GM21526 (cell line): ENCODE measurements at regions not wholly inside any gene's neighbourhood (a gene's known extent, or its start where the extent isn't known, plus 50 kb on each side); places are given as distances from the start of the nearest gene placed in this dataset.

ENCODE experiments used
- ATAC-seq: cut with Tn5 transposase; IDR thresholded peaks from one replicate; pipeline ENCODE4 v1.9.1; 2021; ENCODE audit warnings: moderate library complexity; ENCODE audit not compliant: unreplicated experiment, low FRiP score

DNA sequence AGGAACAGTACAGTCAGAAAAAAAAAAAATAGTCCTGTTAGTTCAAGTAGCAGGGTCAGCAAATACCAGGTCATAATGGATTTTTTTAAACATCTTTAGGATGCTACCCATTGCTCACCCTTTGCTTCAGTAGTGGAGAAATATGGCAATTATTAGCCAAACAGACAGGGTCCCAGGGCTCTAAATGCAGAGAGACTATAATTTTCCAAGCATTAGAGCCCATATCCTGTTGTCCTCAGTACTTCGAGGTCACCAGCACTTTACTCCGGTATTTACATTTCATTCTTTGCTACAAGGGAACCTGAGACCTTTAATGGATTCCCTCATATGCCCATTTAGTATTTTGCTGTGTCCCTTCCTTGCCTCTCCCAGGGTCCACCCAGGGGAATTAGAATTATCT lies 1562.9 kb upstream of the TENM3 start:
- ATAC-seq = no peak

DNA sequence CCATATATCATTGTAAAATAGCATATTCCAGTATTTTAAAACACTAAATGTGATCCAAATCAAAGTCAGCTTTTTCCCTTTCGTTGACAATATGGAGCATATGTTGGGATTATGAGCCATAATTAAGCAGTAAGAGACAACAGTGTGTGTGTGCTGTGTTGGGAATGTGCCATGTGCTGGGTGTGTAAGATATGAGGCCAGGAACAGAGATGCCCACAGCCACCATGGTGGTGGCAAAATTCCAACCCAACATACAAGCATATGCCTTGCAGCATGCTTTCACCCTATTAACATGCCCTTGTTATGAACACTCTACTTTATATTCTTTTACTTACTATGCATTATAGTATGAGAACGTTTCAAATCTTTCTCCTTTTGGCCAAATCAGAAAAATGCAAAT lies 1560.4 kb upstream of the TENM3 start:
- ATAC-seq = no peak

DNA sequence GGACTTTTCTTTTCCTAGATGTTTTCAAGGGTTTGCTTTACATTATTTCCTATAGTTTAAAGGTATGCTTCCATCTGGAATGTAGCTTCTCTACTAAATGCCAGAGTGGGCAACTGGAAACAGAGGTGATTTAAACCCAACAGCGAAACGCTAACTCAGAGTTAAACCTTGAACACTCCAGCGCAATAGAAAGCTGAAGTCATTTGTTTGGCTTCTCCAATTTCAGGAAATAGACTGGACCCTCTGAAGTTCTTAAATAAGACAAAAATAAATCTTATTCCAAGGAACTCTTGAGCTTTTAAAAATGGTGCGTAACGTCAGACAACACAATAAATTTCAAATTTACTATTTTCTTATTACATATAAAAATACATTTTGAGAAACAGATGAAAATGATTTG lies 1560.0 kb upstream of the TENM3 start:
- no peak for ATAC-seq

DNA sequence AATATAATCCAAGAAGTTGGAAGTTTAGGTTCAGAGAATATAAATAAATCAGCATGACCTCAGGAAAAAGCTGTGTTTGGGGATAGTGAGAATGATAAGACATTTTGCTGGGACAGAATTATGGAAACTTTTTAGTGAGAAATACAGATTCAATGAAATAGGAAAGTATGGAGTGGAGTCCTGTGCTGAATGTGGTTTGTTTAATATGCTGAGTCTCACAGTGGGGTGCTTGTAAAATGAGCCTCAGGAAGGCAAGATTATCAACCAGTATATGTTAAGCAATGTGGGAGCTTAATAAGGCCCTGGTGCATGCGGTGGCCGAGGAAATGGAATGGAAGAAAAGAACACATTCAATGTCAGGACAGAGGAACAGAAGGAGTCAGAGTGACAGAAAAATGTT lies 1554.7 kb upstream of the TENM3 start:
- no peak for ATAC-seq

DNA sequence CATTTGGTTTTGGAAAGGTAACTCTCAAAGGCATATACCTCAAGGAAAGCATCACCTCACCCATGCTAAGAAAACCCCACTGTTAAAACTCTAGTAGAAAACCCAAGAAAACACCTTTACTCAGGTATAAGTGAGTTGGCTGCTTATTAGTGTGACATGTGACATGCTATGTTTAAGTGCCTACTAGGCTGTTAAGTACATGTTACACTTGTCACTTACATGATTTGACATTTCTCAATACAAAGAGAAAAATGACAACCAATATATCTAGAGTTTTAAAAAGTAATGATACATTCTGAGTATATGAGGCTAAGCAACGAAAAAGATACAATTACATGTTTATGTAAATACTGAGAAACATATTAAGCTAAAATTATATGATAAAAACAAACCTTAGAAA lies 1548.3 kb upstream of the TENM3 start:
- ATAC-seq = no peak

DNA sequence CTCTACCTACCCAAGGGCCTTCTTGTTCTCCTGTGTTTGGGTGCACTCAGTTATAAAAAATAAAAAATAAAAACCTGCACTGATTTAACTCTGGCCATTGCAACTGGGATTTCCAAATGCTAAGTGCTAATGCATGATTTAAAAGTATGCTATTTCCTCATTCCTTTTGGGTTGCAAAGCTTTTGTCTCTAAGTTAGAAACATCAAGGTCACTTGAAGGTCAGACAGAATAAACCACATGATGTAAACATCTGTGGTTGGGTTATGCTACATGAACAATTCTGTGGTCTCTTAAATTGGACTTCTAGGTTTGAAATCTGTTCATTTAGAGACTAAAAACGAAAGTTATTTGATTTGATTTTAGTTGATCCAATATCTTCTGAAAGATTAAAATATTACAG lies 1547.4 kb upstream of the TENM3 start:
- no peak for ATAC-seq

DNA sequence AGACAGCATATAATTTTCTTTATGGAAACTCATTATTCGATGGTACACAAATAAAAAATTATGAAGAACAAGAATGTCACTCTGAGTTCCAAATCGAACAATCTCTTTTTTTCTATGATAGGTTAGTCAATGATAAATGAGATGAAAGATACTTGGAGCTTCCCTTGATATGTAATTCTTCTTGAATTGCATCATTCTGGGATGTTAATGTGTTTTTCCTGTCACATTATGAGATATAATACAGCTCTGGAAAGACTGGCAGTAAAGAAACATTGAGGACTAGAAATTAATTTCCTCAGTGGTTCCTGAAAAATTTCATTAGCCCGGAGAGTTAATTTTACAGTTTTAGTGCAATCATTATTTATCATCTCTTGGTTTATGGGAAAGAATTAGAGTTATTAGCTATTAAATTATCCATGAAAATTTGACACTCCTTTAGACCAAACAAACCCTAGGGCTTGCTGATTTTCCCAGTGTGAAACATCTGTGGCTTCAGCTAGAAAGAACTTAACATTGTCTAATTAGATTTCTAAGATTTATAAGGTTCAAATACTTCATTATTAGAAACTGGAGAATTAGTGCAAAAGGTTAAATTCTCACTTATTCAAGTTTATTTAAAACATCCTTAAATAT lies 1546.6 kb upstream of the TENM3 start:
- no peak for ATAC-seq

DNA sequence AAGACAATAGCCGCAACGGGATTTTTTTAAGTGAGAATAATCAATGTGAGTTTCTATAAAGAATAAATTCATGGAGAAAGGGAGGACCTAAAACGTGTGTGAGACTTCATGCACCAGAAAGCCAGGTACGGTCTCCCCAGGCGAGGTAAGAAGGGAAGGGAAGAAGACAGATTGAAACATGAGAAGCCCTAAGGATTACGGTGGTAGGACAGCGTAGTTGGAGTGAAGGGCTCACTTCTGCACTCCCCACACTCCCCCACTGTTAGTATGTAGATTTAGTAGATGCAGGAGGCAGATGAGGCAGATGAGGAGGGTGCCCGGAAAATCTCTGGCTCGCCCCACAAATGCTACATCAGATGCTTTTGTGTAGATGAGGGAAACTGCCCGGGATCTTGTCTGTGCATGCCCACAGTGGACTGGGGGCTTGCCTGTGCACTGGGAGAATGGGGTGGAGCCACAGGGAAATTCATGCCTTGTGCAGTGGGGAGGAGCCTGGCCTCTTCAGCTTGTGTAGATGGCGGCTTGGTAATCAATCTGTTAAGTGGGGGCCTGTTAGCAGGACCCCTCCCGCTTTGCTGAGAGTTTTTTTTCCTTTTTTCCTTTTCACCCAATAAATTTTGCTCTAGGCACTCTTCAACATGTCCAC lies 1544.5 kb upstream of the TENM3 start:
- no peak for ATAC-seq

DNA sequence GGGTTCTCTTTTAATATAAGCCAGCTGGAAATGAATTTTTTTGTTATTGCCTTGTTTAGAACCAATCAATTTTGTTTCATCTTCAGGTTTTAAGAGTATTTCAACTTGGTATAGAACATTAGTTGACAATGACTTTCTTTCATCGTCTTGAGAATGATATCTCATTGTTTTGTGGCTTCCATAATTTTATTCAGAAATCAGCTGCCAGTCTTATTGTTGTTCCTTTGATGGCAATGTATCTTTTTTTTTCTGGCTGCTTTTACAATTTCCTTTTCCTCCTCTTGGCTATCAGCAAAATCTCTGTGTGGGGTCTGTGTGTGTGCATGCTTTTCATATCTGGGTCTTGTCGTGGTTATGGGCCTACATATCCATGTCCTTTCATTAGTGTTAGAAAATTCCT lies 1536.4 kb upstream of the TENM3 start:
- no peak for ATAC-seq

DNA sequence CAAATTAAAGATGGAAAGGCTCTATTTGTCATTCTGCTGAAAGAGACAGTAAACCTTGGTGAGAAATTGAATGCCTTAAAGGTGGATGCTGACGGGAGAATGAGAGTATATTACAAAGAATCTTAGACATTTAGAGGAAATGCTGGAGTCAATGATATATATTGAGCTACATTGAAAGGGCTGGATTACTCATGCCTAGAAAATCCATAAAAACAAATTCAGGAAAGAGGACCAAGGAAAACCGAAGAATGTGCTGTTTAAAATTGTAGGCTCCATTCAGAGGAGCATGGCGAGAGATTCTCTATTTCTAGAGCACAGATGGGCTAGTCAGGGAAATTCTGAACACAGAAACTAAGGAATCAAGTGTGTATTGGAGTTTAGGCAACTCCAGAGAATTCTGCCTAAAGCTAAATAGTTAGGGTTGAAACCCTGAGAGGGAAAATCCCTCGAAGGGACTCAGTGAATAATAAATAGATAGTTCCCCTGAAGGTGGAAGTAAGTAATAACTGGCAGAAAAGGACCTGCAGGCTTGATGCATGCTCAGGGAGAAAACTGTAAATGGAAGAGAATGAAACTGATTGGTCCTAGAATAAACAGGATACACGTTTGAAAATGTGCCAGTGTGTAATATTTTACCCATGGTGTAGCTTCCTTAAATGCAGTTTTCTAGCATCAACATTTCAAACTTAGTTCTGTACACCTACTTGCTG lies 1532.4 kb upstream of the TENM3 start:
- ATAC-seq = no peak

DNA sequence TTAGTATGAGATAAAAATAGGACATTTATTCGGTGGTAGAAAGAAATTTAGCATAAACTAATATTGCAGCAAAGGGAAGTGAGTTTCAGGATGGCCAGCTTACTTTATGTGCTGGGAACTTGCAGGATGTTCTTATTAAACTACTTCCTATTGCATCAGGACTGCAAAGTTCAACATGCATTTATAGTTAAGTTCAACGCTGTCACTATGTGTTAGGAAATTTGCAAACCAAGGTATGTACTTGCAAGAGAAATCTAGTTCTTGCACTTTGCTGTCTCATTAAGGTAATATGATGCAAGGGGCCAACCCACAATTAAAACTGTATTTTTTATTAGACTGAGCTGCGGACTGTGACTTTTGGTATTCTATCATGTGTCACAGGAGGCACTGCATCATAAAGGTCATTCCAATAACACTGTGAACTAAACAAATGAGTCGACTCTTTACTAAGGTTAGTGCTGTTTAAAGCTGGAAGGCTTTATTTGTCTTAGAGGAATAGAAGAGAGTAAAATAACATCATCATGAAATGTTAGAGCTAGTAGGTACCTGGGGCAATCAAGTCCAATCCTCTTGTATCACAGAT lies 1525.7 kb upstream of the TENM3 start:
- ATAC-seq = no peak

DNA sequence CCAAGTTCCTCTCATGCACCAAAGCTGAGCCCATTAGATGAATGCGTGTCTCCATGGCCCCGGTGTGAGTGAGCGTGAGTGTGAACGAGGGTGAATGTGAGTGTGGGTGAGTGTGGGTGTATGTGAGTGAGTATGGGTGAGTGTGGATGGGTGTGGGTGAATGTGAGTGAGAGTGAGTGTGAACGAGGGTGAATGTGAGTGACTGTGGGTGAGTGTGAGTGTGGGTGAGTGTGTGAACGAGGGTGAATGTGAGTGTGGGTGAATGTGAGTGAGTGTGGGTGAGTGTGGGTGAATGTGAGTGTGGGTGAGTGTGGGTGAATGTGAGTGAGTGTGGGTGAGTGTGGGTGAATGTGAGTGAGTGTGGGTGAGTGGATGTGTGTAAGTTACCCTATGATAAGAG lies 1521.8 kb upstream of the TENM3 start:
- no peak for ATAC-seq

DNA sequence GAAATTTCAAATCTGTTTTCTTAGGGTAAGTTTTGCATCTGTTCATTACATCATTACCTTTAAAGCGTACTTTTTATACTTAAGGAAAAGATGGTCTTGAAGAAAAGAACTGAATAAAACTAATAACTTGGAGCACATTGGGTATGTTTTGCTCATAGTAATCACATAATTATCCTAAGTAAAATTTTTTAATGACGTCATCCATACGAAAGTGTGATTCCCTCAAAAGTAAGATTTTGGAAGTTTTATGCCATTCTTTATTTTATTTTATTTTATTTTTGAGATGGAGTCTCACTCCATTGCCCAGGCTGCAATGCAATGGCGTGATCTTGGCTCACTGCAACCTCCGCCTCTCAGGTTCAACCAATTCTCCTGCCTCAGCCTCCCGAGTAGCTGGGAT lies 1516.6 kb upstream of the TENM3 start:
- ATAC-seq = no peak

DNA sequence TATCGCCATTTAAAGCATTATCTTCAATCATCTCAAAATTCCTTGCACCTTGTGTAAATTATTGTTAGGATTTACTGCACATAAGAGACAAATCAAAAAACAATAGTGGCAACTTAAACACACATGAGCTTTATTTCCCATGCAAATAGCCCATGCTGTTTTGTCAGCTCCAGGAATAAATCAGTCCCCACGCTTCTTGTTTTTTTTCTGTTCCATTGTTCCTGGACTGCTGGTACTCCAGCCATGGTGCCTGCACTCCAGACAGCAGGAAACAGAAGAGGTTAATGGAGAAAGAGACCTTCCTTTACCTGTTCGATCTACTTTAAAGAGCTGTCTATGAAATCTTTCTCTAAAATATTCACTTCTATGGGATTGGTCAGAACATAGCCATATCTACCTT lies 1515.7 kb upstream of the TENM3 start:
- no peak for ATAC-seq

DNA sequence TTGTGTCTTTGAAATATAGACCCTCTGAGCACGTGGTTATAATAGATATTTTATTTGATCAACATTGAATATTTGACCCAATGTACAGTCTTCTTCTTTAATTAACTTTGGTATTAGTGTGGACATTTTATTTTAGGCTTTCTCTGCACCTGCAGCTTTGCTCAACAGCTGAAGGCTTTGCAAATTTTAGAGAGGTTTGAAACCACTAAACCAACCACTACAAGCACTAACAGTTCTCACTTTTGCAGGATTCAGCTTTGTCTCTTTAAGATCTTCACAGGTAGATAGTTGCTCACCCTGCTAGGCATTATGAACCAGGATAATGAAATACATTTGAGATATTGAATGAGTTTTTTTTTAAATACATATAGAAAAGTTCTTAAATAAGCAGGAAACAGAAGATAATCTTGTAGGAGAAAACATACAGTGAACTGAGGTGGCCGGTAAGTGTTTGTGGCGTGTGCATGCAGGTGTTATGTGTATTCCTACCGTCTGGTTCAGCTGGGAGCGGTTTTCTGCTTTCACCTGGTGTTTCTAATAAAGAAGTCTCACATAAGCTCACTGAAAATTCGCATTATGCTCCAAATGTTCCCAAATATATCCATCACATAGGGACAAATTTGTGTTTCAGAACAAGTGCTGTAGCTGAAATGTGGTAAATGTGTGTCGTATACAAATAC lies 1508.3 kb upstream of the TENM3 start:
- ATAC-seq = no peak

DNA sequence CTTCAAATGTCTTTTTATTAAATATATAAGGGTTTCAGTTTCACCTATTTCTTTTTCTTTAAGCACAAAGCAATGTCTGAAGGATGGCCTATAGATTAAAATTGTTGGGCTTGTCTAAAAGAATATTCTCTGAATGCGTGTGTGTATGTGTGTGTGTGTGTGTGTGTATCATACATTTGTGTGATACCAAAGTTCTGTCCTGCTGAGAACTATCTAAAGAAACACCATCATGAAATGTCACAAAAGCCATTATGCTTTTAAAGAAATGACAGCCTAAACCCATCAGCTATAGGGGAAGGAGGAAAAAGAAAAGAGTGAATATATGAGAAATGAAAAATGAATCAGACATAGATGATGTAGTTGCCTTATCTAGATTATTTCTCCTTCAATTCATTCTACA lies 1501.5 kb upstream of the TENM3 start:
- ATAC-seq = no peak

DNA sequence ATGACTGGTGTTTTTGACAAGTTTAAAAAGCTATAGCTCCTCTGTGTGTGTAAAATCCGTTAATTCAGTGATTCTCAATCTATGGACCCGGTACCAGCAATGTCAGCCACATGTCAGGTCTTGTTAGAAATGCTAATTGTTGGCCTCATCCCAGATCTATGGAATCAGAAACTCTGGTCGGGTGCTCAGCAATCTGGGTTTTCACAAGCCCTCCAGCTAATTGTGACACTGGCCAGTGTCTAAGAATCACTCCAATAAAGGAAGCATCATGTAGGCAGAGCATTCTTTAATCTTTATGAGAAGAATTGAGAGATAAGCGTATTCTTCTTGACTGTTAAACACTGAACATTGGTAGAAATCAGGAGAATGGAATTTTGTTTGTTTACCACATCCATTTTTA lies 1498.2 kb upstream of the TENM3 start:
- no peak for ATAC-seq

DNA sequence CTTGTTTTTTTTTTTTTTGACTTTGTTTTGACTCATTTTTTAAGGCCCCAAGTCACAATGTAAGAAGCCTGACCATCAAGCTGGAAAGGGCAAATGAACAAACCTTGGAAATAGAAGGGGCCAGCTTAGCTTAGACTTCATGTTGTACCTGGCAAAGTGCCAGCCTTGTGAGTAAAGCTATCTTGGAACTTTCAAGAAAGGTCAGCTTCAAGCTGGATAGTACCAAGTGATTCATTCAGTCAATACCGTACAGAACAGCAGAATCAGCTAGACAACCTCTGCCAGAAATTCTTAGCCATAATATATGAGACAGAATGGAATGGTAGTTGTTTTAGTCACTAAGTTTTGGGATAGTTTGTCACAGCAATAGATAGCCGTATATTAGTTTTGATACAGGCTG lies 1492.2 kb upstream of the TENM3 start:
- no peak for ATAC-seq

DNA sequence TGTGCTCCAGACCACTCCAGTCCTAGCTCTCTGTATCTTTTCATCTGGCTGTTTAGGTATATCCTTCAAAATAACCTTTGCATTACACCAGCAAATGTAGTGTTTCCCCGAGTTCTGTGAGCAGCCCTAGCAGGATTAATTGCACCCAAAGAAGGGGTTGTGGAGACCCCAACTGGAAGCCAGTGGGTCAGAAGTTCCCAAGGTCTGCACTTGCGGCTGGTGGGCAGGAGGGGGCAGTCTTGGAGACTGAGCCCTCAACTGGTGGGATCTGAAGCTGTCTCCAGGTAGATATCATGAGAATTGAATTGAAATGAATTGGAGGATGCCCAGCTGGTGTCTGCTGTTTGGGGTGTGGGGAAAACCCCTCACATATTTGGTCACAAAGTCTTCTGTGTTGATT lies 1485.3 kb upstream of the TENM3 start:
- ATAC-seq = no peak

DNA sequence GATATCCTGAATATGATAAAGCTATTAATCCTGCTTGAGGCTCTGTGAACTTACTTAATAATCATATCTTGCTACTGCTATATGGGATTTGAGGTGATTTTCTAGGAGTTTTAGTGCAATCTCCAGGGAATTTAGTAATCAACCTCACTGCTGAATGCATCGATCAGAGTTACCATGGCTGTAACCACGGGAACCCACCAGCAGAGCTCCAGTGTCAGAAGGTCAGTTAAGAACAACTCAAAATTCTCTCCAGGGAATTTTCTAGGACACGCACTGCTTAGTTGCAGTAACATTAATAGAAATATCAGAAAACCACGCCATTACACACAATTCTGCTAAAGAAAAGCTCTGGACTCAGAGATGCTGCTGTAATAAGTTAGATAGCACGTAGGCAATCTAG lies 1477.2 kb upstream of the TENM3 start:
- ATAC-seq = no peak
